ENCODE measurements at regions not wholly inside any gene's neighbourhood (a gene's known extent, or its start where the extent isn't known, plus 50 kb on each side); places are given as distances from the start of the nearest gene placed in this dataset.
"Not testable (repeated sequence)": the region's sequence is repeated elsewhere in the genome, so short reads cannot be mapped to it uniquely, and the experiment has no call there.

GRCh38 chr5:130616161-130616560, 548.9 kb downstream of the HINT1 start:
- in situ Hi-C loops (cut with MboI; ENCODE audit: low sequenced_read_pairs), result no loop called here

- in situ Hi-C loops (cut with MboI; ENCODE audit: low sequenced_read_pairs), result no loop called here
Observed at GRCh38 chr5:130605234-130605633, 559.8 kb downstream of the HINT1 start.

- in situ Hi-C loops (cut with MboI; ENCODE audit: low sequenced_read_pairs), result not testable (repeated sequence)
Observed at GRCh38 chr5:130596647-130597046, 568.4 kb downstream of the HINT1 start.

- in situ Hi-C loops (cut with MboI; ENCODE audit: low sequenced_read_pairs), result no loop called here
Observed at GRCh38 chr5:130580264-130580663, 584.8 kb downstream of the HINT1 start.

GRCh38 chr5:130578354-130578753, 586.7 kb downstream of the HINT1 start:
- in situ Hi-C loops (cut with MboI; ENCODE audit: low sequenced_read_pairs), result no loop called here

- in situ Hi-C loops (cut with MboI; ENCODE audit: low sequenced_read_pairs), result no loop called here
Observed at GRCh38 chr5:130571076-130571475, 594.0 kb downstream of the HINT1 start.

GRCh38 chr5:130568791-130569190, 596.3 kb downstream of the HINT1 start:
- in situ Hi-C loops (cut with MboI; ENCODE audit: low sequenced_read_pairs), result no loop called here

- in situ Hi-C loops (cut with MboI; ENCODE audit: low sequenced_read_pairs), result no loop called here
Observed at GRCh38 chr5:130555429-130555828, 609.6 kb downstream of the HINT1 start.

GRCh38 chr5:130550562-130550928, 614.5 kb downstream of the HINT1 start:
- in situ Hi-C loops (cut with MboI; ENCODE audit: low sequenced_read_pairs), result no loop called here

GRCh38 chr5:130549884-130550561, 615.0 kb downstream of the HINT1 start:
- in situ Hi-C loops (cut with MboI; ENCODE audit: low sequenced_read_pairs), result no loop called here

- in situ Hi-C loops (cut with MboI; ENCODE audit: low sequenced_read_pairs), result no loop called here
Observed at GRCh38 chr5:130546211-130546610, 618.8 kb downstream of the HINT1 start.

GRCh38 chr5:130545291-130545690, 619.8 kb downstream of the HINT1 start:
- in situ Hi-C loops (cut with MboI; ENCODE audit: low sequenced_read_pairs), result no loop called here

GRCh38 chr5:130541617-130542221, 623.3 kb downstream of the HINT1 start:
- in situ Hi-C loops (cut with MboI; ENCODE audit: low sequenced_read_pairs), result no loop called here

- in situ Hi-C loops (cut with MboI; ENCODE audit: low sequenced_read_pairs), result no loop called here
Observed at GRCh38 chr5:130536691-130537090, 628.4 kb downstream of the HINT1 start.

GRCh38 chr5:130532786-130533185, 628.5 kb downstream of the CHSY3 start:
- in situ Hi-C loops (cut with MboI; ENCODE audit: low sequenced_read_pairs), result no loop called here

- in situ Hi-C loops (cut with MboI; ENCODE audit: low sequenced_read_pairs), result no loop called here
Observed at GRCh38 chr5:130529511-130530485, 625.5 kb downstream of the CHSY3 start.

GRCh38 chr5:130529111-130529510, 624.8 kb downstream of the CHSY3 start:
- in situ Hi-C loops (cut with MboI; ENCODE audit: low sequenced_read_pairs), result no loop called here

- in situ Hi-C loops (cut with MboI; ENCODE audit: low sequenced_read_pairs), result no loop called here
Observed at GRCh38 chr5:130528474-130528873, 624.2 kb downstream of the CHSY3 start.

- in situ Hi-C loops (cut with MboI; ENCODE audit: low sequenced_read_pairs), result no loop called here
Observed at GRCh38 chr5:130526708-130527107, 622.4 kb downstream of the CHSY3 start.

GRCh38 chr5:130520211-130520610, 615.9 kb downstream of the CHSY3 start:
- in situ Hi-C loops (cut with MboI; ENCODE audit: low sequenced_read_pairs), result no loop called here

- in situ Hi-C loops (cut with MboI; ENCODE audit: low sequenced_read_pairs), result no loop called here
Observed at GRCh38 chr5:130514984-130515690, 610.9 kb downstream of the CHSY3 start.
